Ovary (tissue), 3 donors: ENCODE measurements at regions not wholly inside any gene's neighbourhood (a gene's known extent, or its start where the extent isn't known, plus 50 kb on each side); places are given as distances from the start of the nearest gene placed in this dataset.

Source experiments
- CTCF ChIP-seq, 3 donors: fragments of 450-650 bp in 2 of 3; fragments of 200-600 bp in 1 of 3; IDR thresholded peaks; one replicate each; pipeline versions ENCODE4 v1.5.1 to v1.8.0; 2016 to 2022; ENCODE audit warnings: antibody characterized with exemption in 3 of 3, mild to moderate bottlenecking in 1 of 3
- EP300 ChIP-seq: sonication (generic); formaldehyde crosslinking; IDR thresholded peaks from one replicate; pipeline ENCODE4 v1.6.1; 2017; ENCODE audit warnings: antibody characterized with exemption
- POLR2A ChIP-seq: fragments of 450-650 bp; IDR thresholded peaks from one replicate; pipeline ENCODE4 v1.6.1; 2017; ENCODE audit warnings: antibody characterized with exemption, mild to moderate bottlenecking, moderate library complexity
- donor health status: DM: no; HTN: no; CAD: no.

GRCh38 chr1:212178851-212179250 lies 106.4 kb upstream of the PPP2R5A start:
- TF ChIP-seq POLR2A (no peak), CTCF (IDR thresholded peaks at IDR 0.05) (no peak), EP300 (no peak)
